EH (cell line): ENCODE measurements at regions not wholly inside any gene's neighbourhood (a gene's known extent, or its start where the extent isn't known, plus 50 kb on each side); places are given as distances from the start of the nearest gene placed in this dataset.
A peak's percentile ranks its signal among the peaks of the same experiment; 100 is the strongest.

ENCODE experiments used
- DNase-seq: peaks from one replicate; pipeline ENCODE4 v3.0.0-alpha.2; 2015; ENCODE audit warnings: low read depth

DNA sequence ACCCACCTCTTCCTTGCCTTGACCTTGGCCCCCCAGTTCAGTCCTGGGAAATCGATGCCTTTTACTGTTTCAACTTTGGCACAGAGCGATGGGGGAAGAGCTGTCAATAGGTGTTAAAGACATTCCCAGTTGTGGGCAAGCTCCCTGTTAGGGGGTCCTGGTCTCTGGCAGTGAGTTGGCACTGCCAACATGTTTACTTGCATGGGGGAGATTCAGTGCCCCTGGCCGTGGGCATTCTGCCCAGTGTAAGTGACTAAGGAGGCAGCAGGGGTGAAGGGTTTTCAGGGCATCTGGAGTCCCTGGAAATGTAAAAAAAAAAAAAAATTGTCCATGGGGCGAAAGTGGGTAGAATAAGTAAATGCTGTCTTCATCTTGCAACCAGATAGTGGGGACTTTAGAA lies 407.0 kb downstream of the PTPRU start:
- DNase-seq = no peak

DNA sequence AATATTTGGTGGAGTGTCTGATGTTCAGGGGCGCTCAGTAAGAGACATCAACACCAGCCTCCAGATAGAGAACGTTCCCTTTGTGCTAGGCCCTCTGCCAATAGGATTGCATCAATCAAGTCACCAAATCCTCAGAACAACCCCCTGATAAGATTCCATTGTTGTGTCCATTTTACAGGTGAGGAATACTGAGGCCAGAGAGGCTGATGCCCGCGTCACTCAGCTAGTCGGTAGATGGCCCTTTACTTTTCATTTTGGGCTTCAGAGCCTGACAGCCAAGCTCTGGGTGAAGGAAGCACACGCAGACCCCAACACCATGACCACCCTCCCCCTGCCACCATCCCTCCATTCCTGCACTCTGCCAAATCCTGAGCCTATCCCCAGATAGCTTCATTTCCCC lies 406.2 kb downstream of the PTPRU start:
- DNase-seq = no peak

DNA sequence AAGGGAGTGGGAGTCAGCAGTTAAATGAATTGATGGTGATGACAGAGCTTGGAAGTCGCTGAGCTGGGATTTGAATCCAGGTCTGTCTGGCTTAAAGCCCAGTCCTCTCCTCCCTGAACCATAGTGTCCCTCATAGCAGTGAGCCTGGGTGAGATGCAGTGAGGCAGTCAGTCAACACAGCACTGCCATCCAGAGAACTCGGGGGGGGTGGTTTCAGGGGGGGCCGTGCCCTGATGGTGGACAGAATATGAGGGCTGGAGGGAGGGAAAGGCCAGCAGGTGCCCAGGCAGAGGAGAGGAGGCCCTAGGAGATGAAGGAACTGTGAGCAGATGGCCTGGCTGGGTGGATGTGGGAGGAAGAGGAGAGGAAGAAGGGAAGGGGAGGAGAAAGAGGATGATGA lies 405.6 kb downstream of the PTPRU start:
- DNase-seq = no peak

DNA sequence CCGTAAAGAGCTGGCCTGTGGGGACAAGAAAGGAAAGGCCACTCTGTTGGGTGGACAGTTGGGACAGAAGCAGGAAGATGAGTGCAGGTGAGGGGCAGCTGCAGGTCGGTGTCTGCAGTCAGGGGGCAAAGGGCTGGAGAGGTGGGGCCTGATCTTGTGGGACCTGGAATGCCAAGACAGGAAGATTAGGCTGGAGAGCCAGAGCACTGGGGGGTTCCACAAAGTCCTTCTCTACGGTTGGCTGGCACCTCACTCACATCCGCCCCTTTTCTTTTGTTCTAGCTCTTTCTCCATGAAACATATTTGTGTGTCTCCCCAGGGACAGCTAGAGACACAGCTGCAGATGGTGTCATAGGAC lies 404.1 kb downstream of the PTPRU start:
- no peak for DNase-seq

DNA sequence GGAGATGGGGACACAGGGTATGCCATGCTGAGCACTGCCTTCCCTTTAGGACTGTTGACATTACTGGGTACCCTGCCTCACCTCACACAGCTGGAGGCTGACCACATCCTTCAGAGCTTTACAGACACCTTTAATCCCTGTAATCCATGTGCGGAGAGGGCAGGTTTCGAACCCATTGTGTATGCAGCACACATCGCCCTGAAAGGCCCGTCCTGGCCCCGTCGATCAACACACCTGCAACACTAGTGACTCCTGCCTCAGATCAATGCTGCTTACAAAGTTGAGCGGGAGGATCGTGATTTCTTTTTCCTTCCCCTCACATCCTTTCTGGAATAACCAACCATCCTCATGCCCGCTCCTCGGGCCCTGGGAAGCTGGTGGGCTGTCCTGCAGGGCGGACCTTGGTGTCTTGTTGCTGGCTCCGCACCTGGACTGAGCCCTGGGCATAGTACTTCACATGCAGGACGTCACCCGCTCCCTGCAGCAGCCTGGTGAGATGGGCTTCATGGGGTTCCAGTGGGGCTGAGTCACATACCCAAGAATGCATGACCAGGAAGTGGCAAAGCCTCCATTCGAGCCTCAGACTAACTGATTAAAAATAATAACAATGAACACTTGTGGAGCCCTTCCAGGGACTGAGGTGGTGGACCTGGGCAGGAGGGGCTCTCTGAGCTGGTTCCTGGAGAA lies 403.6 kb downstream of the PTPRU start:
- DNase-seq = peak; percentile 79

DNA sequence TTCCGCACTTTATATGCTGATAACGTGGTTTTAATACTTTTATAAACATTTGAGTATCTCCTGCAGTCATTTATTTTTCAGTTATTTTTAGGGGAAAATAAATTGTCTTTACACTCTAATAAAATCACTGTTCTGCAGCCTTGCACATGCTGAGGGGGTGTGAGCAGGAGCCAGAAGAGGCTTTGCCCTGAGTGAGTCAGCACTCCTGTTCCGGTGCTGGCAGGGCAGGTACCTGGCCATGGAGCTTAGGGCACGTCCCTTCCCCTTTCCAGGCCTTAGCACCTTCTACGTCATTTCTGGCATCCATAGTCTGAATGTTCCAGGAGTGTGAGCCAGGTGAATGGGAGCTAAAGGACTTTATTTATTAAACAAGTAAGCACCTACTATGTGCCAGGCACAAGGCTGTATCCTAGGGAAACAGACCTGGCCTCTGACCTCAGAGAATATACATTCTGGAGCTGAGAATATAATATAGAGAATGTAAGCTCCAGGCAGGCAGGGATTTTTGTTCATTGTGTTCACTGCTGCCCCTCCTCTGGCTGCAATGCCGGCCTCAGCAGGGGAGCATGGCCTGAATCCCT lies 402.9 kb downstream of the PTPRU start:
- no peak for DNase-seq

DNA sequence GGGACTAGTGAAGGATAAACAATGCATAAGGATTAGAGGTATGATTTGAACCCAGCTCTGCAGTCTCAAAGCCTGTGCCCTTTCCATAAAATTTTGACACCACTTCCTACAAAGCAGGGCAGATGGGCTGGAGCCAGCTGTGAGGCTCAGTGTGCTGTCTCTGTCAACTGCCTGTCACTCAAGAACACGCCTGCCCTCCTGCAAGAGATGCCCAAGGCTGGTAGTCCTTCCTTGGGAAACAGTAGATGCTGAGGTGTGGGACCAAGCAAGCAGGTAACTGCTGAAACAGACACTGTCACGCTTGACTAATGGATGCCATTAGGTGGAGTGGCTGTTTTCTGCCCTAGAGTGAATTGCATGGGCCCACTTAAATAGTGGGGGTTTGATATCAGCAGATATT lies 402.0 kb downstream of the PTPRU start:
- DNase-seq = no peak

DNA sequence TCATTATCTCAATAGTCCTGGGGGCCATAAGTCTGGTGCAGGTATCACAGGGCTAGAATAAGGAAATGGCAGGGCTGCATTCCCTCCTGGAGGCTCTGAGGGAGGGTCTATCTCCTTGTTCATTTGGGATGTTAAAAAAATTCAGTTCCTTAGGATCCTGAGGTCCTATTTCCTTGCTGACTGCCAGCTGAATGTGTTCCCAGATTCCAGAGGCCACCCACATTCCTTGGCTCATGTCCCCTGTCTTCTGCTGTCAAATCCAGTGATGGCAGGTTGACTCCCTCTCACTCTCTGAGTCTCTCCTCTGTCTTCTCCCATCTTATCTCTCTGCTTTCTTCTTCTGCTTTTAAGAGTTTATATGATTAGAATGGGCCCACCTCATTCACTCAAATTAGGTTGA lies 400.6 kb downstream of the PTPRU start:
- peak; percentile 5 for DNase-seq

DNA sequence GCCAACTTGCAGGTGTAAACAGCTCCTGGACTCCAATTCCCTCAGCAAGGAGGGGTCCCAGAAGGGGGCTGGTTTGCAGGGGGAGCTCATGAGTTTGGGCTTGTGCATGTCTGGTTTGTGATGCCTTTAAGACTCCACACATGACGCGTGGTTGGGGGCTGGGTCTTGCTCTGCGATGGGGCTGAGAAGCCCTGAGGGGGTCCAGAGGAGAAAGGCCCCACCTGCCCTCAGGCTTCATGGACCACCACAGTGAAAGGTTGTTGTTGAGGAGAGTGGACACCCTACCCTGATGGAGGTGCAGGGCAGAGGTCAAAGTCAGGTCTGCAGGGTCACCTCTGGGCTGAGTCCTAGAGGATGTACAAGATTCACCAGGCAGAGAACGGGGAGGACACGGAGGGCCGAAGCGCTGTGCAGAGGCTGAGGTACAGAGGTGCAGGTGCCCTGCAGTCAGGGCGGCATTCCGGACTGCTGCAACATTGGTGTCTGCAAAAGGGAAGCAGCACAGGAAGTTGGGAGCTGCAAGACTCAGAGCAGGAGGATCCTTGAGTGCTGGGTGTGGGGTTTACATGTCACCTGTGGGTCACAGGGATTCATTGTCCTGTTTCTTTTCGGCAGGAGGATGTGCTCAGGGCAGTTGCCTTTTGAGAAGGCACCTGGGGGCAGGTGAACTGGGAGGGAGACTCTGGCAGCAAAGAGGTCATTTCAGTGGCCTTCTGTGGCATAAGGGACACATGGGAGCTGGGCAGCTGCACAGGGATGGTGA lies 399.4 kb downstream of the PTPRU start:
- no peak for DNase-seq

DNA sequence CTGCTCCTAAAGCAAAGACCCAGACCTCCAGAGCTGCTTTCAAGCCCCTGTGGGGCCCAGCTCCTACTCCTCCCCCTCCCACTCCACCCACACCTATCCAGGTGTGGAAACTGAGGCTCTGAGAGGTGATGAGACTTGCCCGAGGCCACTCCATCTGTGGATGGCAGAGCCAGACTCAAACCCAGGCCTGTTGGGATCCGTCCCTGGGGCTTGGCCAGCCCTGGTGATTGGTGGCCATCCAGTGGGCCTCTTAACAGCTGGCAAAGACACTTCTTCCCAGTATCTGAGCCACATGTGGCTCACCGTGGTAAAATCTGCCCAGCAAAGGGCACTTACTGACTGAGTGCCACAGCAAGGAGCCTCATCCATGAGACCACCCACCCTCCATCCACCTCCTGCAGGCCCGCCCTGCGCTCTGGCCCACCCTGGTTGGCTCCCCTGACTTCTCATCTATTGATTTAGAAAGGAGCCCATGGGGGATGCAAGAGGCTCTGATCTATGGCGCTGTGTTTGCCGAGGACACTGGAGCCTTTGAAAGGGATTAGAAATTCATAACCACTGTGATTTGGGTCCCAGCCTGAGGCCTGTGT lies 398.5 kb downstream of the PTPRU start:
- DNase-seq = no peak

DNA sequence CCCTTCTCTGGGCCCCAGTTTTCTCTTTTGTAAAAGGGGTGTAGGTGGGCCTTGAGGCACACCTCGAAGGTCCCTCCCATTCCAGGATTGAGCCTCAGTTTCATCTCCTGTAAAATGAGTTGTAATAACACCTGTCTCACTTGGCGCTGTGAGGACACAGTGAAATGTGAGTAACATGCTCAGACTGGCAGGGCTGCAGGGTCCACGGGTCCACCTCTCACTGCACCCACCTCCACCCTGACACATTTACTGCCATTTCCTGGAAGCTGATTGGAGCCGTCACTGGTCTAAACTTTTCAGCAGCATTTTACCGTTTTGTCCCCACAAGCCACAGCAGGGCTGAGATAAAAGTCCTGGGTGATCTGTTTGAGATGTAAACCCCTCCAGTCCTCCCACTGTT lies 398.0 kb downstream of the PTPRU start:
- no peak for DNase-seq

DNA sequence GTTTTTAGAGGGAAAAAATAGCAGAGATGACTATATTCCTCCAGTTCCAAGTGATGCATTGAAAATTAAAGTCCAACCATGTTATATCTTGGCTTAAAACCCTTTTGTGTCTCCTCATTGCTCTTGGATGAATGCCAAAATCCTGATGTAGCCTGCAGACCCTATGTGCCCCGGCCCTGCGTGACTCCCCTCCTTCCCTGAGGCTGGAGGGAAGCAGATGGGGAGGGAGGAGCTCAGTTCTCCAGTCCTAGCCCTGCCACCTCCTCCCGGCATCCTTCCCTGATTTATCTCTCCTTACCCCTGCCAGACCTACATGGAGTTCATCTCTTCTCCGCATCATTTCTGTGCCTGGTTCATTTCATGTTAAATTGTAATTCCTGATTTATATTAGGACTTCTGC lies 397.4 kb downstream of the PTPRU start:
- DNase-seq = no peak

DNA sequence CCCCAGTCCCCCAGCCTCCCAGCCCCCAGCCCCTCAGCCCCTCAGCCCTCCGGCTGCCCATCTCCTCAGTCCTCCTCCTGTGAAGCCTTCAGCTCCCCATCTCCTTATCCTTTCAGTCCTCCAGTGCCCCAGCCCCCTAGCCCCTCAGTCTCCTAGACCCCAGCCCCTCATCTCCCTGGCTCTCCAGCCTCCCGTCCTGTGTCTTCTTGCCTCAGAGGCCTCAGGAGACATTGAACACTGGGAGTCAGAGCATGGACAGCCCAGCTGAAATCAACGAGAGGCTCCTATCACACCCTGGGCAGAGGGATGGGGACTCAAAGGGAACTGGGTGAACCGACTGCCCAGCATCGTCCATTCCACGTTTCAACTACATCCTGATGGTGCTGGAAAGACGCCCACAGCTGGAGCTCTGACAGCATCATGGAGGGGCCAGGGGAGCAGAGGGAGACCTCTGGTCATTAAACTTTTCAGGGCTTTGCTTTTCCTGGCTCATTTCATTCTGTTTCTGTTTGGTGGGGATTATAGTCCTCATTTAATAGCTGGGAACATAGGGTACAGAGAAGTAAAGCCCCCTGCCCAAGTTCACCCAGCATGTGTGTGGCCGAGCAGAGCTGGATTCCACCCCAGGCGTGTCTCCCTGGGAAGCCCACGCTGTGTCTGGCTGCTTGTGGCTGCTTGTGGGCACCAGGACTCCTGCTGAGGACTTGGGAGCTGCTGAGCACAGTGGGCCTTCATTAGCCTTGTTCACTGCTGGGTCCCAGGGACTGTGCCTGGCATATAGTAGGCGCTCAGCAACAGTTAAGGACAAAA lies 396.7 kb downstream of the PTPRU start:
- no peak for DNase-seq

DNA sequence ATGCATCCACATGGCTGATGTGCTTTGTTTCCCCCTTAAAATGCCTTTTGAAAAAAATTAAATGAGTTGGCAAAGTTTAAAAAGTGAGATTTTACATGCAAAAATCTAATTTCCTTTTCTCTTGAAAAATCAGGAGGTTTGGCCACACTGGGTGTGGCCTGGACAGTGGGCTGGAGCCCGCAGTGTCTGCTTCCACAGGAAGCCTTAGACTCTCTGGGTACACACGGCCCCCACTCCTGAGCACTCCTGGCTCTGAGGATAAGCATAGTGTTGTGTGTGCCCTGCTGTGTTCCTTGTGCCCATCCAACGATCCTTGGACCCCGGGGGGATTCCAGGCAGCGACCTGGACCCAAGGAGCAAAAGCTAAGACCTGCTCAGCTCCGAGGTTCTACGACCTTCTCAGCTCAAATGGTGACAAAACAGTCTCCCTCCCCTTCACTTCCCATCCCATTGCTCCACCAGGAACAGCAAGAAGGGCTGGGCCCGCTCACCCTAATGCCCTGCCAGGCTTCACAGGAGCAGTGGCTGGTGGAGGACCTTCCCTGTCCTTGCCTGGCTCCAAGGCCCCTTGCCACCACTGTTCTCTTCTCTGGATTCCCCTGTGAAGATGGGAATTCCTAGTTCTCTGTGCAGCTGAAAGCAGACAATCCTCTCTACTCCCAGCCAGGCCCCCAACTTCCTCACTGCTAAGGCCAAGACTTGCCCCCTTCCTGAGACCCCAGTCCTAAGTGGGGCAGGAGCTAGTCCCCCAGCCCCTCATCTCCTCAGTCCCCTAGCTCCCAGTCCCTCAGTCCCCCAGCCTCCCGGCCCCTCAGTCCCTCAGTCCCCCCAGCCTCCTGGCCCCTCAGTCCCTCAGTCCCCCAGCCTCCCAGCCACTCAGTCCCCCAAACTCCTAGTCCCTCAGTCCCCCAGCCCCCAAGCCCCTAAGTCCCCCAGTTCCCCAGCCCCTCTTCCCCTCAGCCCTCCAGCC lies 395.8 kb downstream of the PTPRU start:
- no peak for DNase-seq

DNA sequence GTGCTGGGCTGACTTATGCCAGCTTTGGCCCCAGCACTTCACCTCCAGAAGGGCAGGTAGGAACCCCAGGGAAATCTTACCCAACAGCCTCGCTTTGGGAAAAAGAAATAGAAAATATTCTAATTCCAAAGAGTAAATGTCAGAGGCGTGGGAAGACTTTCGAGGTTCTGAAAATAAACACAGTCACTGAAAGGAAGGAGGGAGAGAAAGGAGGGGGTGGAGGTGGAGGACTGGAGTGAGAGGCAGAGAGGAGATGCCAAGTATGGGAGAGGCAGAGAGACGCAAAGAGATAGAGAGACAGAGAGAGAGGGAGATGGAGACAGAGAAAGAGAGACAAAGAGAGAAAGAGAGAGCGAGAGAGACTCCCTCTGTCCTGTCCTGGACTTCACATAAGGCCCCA lies 395.0 kb downstream of the PTPRU start:
- peak; percentile 49 for DNase-seq

DNA sequence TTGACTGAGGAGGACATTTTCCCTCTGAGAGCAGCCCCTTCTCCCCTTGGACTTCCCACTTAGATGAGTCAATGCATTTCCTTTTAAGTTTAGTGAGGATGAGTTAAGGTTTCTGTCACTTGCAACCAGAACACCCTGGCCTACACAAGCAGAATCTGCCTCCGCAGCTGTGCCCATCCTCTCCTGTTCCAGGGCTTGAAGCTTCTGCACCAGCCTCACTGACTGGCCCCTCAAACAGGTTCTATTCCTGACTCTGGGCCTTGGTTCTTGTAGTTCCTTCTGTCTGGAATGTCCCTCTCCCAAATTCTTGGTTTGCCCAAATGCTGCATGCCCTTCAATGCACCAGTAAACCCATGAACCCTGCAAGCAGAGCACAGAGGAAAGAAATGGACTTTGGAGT lies 394.4 kb downstream of the PTPRU start:
- DNase-seq = no peak

DNA sequence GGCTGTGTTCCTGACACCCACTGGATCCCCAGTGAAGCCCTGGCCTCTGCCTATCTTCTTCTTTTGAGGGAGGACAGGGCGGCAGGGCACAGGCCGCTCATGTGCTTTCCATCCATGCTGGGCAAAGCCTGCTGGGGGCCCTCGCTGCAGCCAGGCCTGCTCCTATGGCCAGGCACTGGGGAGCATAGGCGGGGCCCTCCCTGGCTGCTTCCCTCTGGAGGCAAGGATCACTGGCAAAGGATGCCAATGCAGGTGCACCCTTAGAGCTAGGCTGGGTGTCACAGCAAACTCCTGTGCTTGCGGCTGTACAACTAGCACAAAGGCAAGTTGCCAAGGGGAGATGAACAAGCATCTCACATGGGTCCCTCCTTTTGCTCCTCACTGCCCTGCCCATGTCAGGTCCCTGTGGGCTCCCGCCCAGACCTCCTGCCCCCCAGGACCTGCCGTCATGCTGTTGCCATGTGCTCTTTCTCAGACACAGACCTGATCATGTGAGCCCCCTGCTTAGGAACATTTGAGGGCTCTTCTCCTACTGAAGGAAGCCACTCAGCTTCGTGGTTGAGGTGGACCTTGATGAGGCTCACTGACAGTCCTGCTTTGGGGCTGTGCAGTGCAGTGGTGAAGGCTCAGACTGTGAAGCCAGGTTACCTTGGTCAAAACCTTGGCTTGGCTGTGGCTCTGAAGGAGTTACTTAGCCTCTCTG lies 393.6 kb downstream of the PTPRU start:
- DNase-seq = no peak

DNA sequence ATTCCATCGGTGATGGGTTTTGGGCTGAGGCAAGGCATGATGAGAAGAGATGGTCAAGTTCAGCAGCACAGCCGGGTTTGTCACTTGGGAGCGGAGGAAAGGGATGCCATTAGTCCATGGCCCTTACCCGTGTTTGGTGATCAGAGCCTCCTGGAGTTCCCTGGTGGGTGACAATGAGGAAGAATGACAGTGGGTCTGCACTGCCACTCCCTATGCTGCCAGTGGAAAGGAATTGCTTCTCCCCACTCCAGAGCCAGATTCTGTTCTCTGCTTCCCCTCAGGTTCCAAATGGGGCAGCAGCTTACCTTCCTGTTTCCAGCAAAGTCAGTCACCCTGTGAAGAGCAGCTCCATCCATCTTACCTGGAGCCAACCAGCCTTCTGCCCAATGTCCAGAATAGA lies 393.1 kb downstream of the PTPRU start:
- no peak for DNase-seq

DNA sequence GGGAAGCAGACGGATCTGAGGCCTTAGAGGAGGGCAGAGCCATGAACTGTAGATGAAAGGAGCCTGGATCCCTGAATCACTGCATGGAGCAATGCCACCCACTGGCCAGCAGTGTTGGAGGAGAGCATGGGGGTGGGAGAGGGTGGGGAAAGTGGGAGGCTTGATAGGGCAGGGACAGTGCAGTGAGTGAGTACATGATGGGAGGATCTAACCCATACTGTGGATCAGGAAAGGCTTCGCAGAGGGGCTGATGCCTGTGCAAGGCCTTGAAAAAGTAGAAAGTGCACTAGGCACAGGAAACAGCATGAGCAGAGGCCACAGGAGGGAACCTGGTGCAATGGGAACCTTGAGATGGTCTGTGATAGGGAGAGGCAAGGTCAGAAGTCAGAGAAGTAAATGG lies 391.9 kb downstream of the PTPRU start:
- no peak for DNase-seq

DNA sequence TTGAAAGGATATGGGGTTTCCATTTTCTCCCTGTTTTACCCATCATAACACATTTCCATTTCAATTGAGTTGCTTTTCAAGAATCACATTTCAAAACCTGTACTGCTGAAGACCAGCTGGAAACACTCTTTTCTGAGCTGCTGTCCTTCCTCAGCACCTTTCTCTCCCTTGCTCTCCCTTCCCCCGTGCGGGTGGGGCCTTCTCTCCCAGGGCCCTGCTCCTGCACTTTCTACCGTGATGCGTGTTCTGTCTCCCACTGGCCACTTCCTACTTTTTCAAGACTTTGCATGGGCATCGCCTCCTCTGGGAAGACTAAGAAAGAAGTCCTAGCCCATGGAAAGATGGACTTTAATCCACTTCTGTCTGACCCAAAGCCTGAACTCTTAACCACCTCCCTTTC lies 390.4 kb downstream of the PTPRU start:
- DNase-seq = no peak

DNA sequence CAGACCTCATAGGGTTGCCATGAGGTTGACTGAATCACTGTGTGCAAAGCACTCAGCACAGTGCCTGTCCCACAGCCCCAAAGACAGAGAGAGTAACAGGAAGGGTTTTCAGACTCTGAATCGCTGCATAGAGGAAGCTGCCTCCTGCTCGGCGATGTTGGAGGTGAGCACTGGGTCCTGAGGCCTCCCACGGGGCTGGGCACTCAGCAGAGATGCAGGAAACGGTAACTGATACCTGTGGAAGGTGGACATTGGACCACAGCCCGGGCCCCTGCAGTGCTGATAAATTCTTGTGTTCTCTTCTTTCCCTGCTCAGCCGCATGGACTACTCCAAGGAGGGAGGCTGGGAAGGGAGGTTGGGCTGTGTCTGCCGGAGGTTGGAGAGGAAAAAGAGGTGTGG lies 389.7 kb downstream of the PTPRU start:
- DNase-seq = no peak
